Fibroblast of skin of left quadriceps (primary cell): ENCODE measurements at regions not wholly inside any gene's neighbourhood (a gene's known extent, or its start where the extent isn't known, plus 50 kb on each side); places are given as distances from the start of the nearest gene placed in this dataset.

Source experiments
- DNase-seq, 2 experiments: peaks; one replicate each; pipeline ENCODE4 v3.0.0-alpha.2; 2013; ENCODE audit warnings: low read depth in 2 of 2

- DNase-seq, result no peak
Measured at GRCh38 chr19:32241932-32242710, 103.3 kb upstream of the ZNF507 start.

DNA sequence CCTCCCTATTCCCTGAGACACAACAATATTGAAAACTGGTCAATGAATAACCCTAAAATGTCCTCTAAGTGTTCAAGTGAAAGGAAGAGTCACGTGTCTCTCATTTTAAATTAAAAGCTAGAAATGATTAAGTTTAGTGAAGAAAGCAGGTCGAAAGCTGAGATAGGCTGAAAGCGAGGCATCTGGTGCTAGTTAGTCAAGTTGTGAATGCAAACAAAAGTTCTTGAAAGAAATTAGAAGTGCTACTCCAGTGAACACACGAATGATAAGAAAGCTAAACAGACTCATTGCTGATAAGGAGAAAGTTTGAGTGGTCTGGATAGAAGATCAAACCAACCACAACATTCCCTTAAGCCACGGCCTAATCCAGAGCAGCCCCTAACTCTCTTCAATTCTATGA, 99.4 kb upstream of the ZNF507 start:
- no peak for DNase-seq

DNA sequence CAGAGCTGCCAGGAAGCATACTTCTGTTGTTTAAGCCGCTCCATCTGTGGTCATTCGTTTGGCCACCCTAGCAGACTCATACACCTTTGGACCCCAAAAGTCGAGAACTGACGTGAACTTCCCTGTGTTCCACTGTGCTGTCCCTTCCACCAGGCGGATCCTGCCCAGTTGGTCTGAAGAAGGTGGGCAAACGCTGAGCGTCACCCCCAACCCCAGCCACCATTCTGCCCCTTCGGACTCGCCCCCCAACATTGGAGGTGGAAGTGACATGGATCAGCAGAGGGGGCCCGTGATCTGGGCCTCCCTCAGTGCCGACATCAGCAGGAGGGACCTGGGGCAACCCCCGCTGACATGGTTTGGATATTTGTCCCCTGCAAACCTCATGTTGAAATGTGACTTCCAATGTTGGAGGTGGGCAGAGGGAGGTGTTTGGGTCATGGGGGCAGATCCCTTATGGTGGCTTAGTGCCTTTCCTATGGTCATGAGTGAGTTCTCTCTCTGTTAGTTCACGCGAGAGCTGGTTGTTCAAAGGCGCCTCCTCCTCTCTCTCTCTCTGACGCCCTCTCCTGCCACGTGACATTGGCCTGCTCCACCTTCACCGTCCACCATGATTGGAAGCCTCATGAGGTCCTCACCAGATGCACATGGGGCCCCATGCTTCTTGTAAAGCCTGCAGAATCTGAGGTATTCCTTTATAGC, 93.6 kb upstream of the ZNF507 start:
- DNase-seq, result no peak

- DNase-seq, result no peak
Measured at GRCh38 chr19:32252333-32252669, 93.1 kb upstream of the ZNF507 start.

- no peak for DNase-seq
Measured at GRCh38 chr19:32253683-32254508, 91.5 kb upstream of the ZNF507 start.

- no peak for DNase-seq
Measured at GRCh38 chr19:32254509-32254890, 90.9 kb upstream of the ZNF507 start.

- no peak for DNase-seq
Measured at GRCh38 chr19:32255536-32256295, 89.7 kb upstream of the ZNF507 start.

- DNase-seq, result no peak
Measured at GRCh38 chr19:32256341-32256975, 89.0 kb upstream of the ZNF507 start.

GRCh38 chr19:32257326-32258073, 87.9 kb upstream of the ZNF507 start:
- DNase-seq, result no peak

DNA sequence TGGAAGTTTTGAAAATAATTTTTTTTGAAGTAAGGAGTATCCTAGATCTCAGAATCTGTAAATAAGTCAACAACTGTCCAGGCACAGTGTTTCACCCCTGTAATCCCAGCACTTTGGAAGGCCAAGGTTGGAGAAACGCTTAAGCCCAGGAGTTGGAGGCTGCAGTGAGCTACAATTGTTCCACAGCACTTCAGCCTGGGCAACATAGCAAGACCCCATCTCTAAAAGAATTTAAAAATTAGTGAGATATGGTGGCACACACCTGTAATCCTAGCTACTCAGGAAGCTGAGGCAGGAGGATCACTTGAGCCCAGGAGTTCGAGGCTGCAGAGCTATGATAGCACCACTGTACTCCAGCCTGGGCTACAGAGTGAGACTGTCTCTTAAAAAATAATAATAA, 87.2 kb upstream of the ZNF507 start:
- no peak for DNase-seq

DNA sequence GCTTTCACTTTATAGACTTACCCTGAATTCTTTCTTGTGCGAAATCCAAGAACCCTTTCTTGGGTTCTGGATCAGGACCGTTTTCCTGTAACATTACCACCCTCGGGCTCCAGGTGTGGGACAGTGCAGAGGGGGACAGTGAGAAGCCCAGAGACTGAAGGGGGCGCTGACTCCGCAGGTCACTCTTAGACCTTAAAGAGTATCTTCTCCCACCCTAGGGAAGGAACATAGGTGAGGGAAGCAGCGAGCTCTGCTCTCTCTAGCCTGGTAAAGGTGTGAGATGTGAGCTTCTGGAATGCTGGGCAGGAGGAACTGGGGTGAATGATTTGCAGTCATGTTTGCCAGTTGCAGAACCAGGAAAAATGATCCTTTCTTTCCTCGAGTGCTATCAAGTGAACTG, 80.8 kb upstream of the ZNF507 start:
- no peak for DNase-seq

GRCh38 chr19:32265995-32266394, 79.4 kb upstream of the ZNF507 start:
- no peak for DNase-seq

DNA sequence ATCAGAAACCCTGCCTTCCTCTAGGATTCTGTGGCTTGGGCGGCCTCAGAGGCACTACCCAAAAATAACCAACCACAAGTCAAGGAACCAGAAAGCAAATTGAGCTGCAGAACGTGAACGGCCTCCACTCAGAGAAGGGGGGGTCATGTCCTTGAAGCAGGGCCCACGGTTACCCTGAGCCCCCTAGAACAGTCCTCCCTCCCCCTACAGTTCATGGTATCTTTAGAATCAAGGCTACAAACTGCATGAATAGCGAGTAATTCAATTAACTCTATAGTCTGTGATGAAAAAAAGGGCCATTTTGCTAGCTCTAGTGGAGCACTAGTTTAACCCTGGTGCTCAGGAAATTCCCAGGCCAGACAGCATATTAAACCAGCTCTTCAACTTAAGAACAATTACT, 79.0 kb upstream of the ZNF507 start:
- no peak for DNase-seq

DNA sequence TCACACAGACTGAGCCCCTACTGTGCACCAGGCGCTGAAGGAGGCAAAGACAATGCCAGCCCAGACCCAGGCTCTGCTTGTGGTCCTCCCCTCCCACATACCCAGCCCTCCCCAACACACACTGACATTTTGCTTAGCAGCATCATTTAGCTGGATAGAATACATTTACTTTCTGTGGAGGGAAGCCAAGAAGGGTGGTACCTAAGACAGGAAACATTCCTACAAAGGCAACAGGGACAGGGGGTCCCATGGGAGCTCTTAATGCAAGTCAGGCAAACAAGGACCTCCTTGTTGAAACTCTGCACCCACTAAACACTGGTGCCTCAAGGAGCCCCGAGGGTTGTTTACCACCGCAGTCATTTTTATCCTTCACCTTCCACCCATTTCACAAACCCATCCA, 77.0 kb upstream of the ZNF507 start:
- no peak for DNase-seq

GRCh38 chr19:32269831-32270230, 75.6 kb upstream of the ZNF507 start:
- DNase-seq, result no peak

DNA sequence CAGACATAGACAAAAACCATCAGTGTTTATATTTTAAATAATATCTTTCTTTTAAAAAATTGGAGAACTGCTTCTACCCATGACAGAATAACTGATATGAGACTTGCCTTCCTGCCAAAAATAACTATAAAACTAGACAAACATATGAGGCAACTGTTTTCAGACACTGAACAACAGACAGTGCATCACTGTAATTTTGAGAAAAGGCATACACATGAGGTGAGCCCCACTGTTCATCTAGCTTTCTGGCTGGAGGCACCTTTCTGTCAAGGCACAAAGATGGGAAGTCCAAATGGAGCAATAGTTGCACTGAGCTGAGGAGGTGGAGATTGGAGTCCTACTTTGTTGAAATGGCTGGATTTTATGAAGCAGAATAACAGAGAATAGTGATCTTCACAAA, 71.9 kb upstream of the ZNF507 start:
- DNase-seq, result no peak

DNA sequence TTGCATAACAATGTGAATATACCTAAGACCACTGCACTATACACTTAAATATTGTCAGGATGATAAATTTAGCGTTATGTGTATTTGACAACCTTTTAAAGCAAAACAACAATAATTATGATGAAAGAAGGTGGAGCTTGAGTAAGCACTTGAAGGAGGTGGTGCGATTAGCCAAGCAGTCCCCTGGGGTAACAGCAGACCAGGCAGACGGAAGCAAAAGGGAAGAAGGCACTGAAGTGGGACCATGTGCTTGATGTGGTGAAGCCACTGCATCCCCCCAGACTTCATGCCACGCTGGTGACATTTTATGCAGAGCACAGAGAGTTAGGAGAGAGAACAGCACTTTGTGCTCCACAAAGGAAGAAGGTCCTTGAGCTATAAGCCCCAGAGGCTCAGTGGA, 58.3 kb upstream of the ZNF507 start:
- DNase-seq, result no peak

DNA sequence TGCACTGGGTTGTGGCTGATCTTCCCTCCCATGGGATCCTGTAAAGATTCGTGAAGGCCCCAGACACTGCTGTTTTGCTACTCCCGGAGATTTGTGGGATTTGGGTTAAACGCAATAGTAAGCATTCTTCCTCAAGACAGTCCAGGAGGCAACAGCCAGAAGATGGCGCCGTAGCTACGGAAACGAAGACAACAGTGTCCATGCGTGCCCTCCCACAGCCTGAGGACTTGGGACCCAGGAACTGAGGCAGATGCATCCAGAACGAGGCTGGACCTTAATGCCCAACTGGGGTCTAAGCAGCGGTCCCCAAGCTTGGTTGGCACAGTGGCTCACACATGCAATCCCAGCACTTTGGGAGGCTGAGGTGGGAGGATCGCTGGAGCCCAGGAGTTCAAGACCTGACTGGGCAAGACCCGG, 57.6 kb upstream of the ZNF507 start:
- DNase-seq, result peak; percentile 47 to 51

GRCh38 chr19:32289566-32290210, 55.7 kb upstream of the ZNF507 start:
- no peak for DNase-seq

DNA sequence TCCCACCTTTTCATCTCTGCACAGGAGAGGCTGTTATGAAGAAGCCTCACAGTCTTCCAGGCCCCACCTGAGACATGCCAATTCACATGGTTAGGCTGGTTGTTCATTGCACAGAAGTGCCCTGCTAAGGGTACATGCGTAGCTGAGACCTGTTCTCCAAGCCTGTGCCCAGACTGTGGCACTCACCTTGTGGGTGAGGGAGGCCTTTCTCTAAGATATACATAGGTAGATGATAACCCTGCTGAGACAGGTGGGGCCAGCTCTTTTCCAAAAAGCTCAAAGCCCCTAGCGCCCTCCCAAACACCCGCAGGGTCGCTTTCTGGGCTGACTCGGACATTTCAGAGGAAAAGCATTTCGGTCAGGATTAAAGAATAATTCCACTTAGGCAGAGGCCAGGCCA, 53.5 kb upstream of the ZNF507 start:
- no peak for DNase-seq
